ENCODE measurements at regions not wholly inside any gene's neighbourhood (a gene's known extent, or its start where the extent isn't known, plus 50 kb on each side); places are given as distances from the start of the nearest gene placed in this dataset.

GRCh38 chr13:84230568-84230967 lies 348.3 kb upstream of the SLITRK1 start:
- no peak for DNase-seq (ENCODE audit: low read depth, low spot score)

GRCh38 chr13:84211048-84211447 lies 328.8 kb upstream of the SLITRK1 start:
- no peak for DNase-seq (ENCODE audit: low read depth, low spot score)

- peak; percentile 5 for DNase-seq (ENCODE audit: low read depth, low spot score)
Measured at GRCh38 chr13:84208246-84208910, 326.1 kb upstream of the SLITRK1 start.

- DNase-seq (ENCODE audit: low read depth, low spot score): no peak
Measured at GRCh38 chr13:84207509-84207908, 325.2 kb upstream of the SLITRK1 start.

- DNase-seq (ENCODE audit: low read depth, low spot score): no peak
Measured at GRCh38 chr13:84200971-84201370, 318.7 kb upstream of the SLITRK1 start.

GRCh38 chr13:84192125-84192524 lies 309.9 kb upstream of the SLITRK1 start:
- peak; percentile 77 for DNase-seq (ENCODE audit: low read depth, low spot score)

- DNase-seq (ENCODE audit: low read depth, low spot score): no peak
Measured at GRCh38 chr13:84191139-84191538, 308.9 kb upstream of the SLITRK1 start.

- DNase-seq (ENCODE audit: low read depth, low spot score): no peak
Measured at GRCh38 chr13:84187626-84188025, 305.4 kb upstream of the SLITRK1 start.

GRCh38 chr13:84139561-84140158 lies 257.4 kb upstream of the SLITRK1 start:
- no peak for DNase-seq (ENCODE audit: low read depth, low spot score)

GRCh38 chr13:84137292-84137691 lies 255.0 kb upstream of the SLITRK1 start:
- DNase-seq (ENCODE audit: low read depth, low spot score): peak; percentile 55

- DNase-seq (ENCODE audit: low read depth, low spot score): no peak
Measured at GRCh38 chr13:84136582-84136981, 254.3 kb upstream of the SLITRK1 start.

GRCh38 chr13:84132491-84132890 lies 250.2 kb upstream of the SLITRK1 start:
- DNase-seq (ENCODE audit: low read depth, low spot score): no peak

- DNase-seq (ENCODE audit: low read depth, low spot score): no peak
Measured at GRCh38 chr13:84131249-84131648, 249.0 kb upstream of the SLITRK1 start.

GRCh38 chr13:84130495-84131114 lies 248.3 kb upstream of the SLITRK1 start:
- no peak for DNase-seq (ENCODE audit: low read depth, low spot score)

GRCh38 chr13:84129966-84130365 lies 247.7 kb upstream of the SLITRK1 start:
- no peak for DNase-seq (ENCODE audit: low read depth, low spot score)

GRCh38 chr13:84127597-84128128 lies 245.4 kb upstream of the SLITRK1 start:
- DNase-seq (ENCODE audit: low read depth, low spot score): no peak

- peak; percentile 75 for DNase-seq (ENCODE audit: low read depth, low spot score)
Measured at GRCh38 chr13:84126671-84127171, 244.4 kb upstream of the SLITRK1 start.

GRCh38 chr13:84121456-84121855 lies 239.2 kb upstream of the SLITRK1 start:
- DNase-seq (ENCODE audit: low read depth, low spot score): peak; percentile 44

GRCh38 chr13:84118839-84119409 lies 236.7 kb upstream of the SLITRK1 start:
- DNase-seq (ENCODE audit: low read depth, low spot score): no peak

- no peak for DNase-seq (ENCODE audit: low read depth, low spot score)
Measured at GRCh38 chr13:84098273-84098672, 216.0 kb upstream of the SLITRK1 start.

GRCh38 chr13:84097148-84097547 lies 214.9 kb upstream of the SLITRK1 start:
- no peak for DNase-seq (ENCODE audit: low read depth, low spot score)

GRCh38 chr13:84096216-84096615 lies 213.9 kb upstream of the SLITRK1 start:
- DNase-seq (ENCODE audit: low read depth, low spot score): peak; percentile 8

Measured in astrocyte of the hippocampus (primary cell).